ENCODE measurements at regions not wholly inside any gene's neighbourhood (a gene's known extent, or its start where the extent isn't known, plus 50 kb on each side); places are given as distances from the start of the nearest gene placed in this dataset.

- H4K20me1 ChIP-seq (replicated peaks; ENCODE audit: control insufficient read depth, insufficient read depth, low read length) = no peaks in the 10 kb centered on the region
- ChIA-PET CTCF (ENCODE audit: low intra/inter-chr PET ratio) (interaction anchor here (0.8 to 1.5 kb wide), 2 partner anchors 121 to 340 kb away, joined by 9 to 11 read pairs; no protein-coding TSS in a partner anchor), POLR2A (no interaction called here)
- H3K9me3 ChIP-seq (replicated peaks; ENCODE audit: control insufficient read depth, insufficient read depth, low read depth, low read length) = no peaks in the 10 kb centered on the region
- no peaks in the 10 kb centered on the region for H3K36me3 ChIP-seq (ENCODE audit: control insufficient read depth, insufficient read depth, low read length)
- intact Hi-C loops (cut with micrococcal nuclease) = loop anchor here (10.0 kb wide), 1 partner anchor 117 kb away; the partner anchor contains the start of gene CCR1
- H3K4me1 ChIP-seq (replicated peaks in 1 of 2; ENCODE audit: control insufficient read depth in 2 of 2, insufficient read depth in 2 of 2, low read length in 2 of 2) = no peaks in the 10 kb centered on the region; a peak in 1 of 5 replicates
- ATAC-seq = peak; percentile 62; the same call in 2 of the 3 replicates
- in situ Hi-C loops (cut with MboI) = loop anchor here (10.0 kb wide), 1 partner anchor 1053 kb away; no protein-coding TSS in a partner anchor
- no peak overlapping the region for H3K4me2 ChIP-seq (ENCODE audit: insufficient read depth, low read length)
- FAIRE-seq = no peak
- 15% methylated on average over 3 of the region's 3 CpGs for WGBS (ENCODE audit: insufficient coverage, low coverage, missing lambda C conversion rate)
- no peak overlapping the region for H3K4me3 ChIP-seq
- H2AFZ ChIP-seq (ENCODE audit: low read depth, low read length) = no peak overlapping the region
- H3K9me1 ChIP-seq (ENCODE audit: control insufficient read depth, insufficient read depth, low read length) = no peaks in the 10 kb centered on the region
- H3K27ac ChIP-seq (ENCODE audit: extremely low read depth, low read depth, low read length) = no peak overlapping the region
- BruUV-seq (replicated peaks) = no TSS peak
- no peak for DNase-seq (ENCODE audit: extremely low read depth in 1 of 4, low spot score in 3 of 4)
- no peaks in the 10 kb centered on the region for H3K79me2 ChIP-seq (ENCODE audit: control insufficient read depth, insufficient read depth, low read length)
- H3K27me3 ChIP-seq (ENCODE audit: control insufficient read depth in 2 of 2, insufficient read depth in 2 of 2, low read length in 2 of 2) = peaks cover 0 to 13% of the 10 kb centered on the region in 2 experiments; a peak in 3 of 5 replicates
- no peak overlapping the region for H3K9ac ChIP-seq (ENCODE audit: insufficient read depth in 1 of 2, low read depth in 2 of 2, low read length in 2 of 2)
- TF ChIP-seq RAD21 (CRISPR knock-in tag; conservative IDR thresholded peaks at IDR 0.05 in 1 of 2, IDR thresholded peaks at IDR 0.05 in 1 of 2) (peak; percentile 67 to 75), MEF2A (IDR thresholded peaks at IDR 0.05; ENCODE audit: control insufficient read depth, low read depth, low read length) (no peak), SREBF1 (IDR thresholded peaks at IDR 0.05; ENCODE audit: borderline replicate concordance, low read depth, low read length) (no peak), ZNF79 (CRISPR knock-in tag; IDR thresholded peaks at IDR 0.05; ENCODE audit: low read depth) (no peak), MCM3 (IDR thresholded peaks at IDR 0.05) (no peak), CTCF (IDR thresholded peaks at IDR 0.05 in 2 of 3, conservative IDR thresholded peaks at IDR 0.05 in 1 of 3; ENCODE audit: insufficient read depth in 2 of 3, low read depth in 1 of 3, low read length in 3 of 3) (peak; percentile 11 to 53 (median 22); a peak in 2 of 6 replicates), ARID3A (IDR thresholded peaks at IDR 0.05; ENCODE audit: borderline replicate concordance, low read depth, low read length) (no peak), MBD2 (IDR thresholded peaks at IDR 0.05; ENCODE audit: borderline replicate concordance, low read depth) (no peak), BRF2 (IDR thresholded peaks at IDR 0.05; ENCODE audit: borderline replicate concordance, insufficient read depth, insufficient read length) (no peak), ELF4 (CRISPR knock-in tag; IDR thresholded peaks at IDR 0.05) (no peak), WHSC1 (IDR thresholded peaks at IDR 0.05; ENCODE audit: low read length) (no peak), KLF1 (tag; IDR thresholded peaks at IDR 0.05) (no peak), GTF2A2 (tag; IDR thresholded peaks at IDR 0.05) (no peak)
- TF ChIP-seq, protein P1, sequence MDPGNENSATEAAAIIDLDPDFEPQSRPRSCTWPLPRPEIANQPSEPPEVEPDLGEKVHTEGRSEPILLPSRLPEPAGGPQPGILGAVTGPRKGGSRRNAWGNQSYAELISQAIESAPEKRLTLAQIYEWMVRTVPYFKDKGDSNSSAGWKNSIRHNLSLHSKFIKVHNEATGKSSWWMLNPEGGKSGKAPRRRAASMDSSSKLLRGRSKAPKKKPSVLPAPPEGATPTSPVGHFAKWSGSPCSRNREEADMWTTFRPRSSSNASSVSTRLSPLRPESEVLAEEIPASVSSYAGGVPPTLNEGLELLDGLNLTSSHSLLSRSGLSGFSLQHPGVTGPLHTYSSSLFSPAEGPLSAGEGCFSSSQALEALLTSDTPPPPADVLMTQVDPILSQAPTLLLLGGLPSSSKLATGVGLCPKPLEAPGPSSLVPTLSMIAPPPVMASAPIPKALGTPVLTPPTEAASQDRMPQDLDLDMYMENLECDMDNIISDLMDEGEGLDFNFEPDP (CRISPR knock-in tag; IDR thresholded peaks at IDR 0.05) = no peak
- TF ChIP-seq, protein P2, sequence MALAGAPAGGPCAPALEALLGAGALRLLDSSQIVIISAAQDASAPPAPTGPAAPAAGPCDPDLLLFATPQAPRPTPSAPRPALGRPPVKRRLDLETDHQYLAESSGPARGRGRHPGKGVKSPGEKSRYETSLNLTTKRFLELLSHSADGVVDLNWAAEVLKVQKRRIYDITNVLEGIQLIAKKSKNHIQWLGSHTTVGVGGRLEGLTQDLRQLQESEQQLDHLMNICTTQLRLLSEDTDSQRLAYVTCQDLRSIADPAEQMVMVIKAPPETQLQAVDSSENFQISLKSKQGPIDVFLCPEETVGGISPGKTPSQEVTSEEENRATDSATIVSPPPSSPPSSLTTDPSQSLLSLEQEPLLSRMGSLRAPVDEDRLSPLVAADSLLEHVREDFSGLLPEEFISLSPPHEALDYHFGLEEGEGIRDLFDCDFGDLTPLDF (CRISPR knock-in tag; IDR thresholded peaks at IDR 0.05) = no peak
Observed at GRCh38 chr3:46087871-46088270, 60.6 kb upstream of the XCR1 start.
